ENCODE measurements at regions not wholly inside any gene's neighbourhood (a gene's known extent, or its start where the extent isn't known, plus 50 kb on each side); places are given as distances from the start of the nearest gene placed in this dataset.

DNA sequence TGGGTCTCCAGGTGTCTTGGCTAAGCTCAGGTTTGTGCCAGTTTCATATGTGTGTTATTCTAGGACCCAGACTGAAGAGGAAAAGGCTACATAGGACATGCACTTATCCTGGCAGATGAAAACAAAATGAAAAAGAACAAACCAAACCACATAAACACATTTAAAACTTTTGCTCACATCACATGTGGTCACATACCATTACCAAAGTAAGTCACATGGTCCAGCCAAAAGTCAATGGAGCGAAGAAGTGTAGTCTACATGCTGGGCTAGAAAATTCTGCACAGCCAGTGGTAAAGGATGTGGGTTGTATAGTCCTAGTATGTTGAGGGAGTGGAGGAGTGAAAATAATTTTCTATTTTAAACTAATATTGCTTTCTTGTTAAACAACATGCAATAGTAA, 437.5 kb downstream of the BTBD3 start:
- no peak for TF ChIP-seq CTCF (IDR thresholded peaks at IDR 0.05)
- no peak for TF ChIP-seq POLR2A (IDR thresholded peaks at IDR 0.05)
- no peak for TF ChIP-seq EP300 (IDR thresholded peaks at IDR 0.05)

Measured in tibial nerve (tissue), 4 donors.